IPS DF 19.7 (cell line): ENCODE measurements at regions not wholly inside any gene's neighbourhood (a gene's known extent, or its start where the extent isn't known, plus 50 kb on each side); places are given as distances from the start of the nearest gene placed in this dataset.

Experiments used
- DNase-seq: peaks from one replicate; pipeline ENCODE4 v3.0.0-alpha.2; 2013; ENCODE audit warnings: low read depth, low spot score

DNA sequence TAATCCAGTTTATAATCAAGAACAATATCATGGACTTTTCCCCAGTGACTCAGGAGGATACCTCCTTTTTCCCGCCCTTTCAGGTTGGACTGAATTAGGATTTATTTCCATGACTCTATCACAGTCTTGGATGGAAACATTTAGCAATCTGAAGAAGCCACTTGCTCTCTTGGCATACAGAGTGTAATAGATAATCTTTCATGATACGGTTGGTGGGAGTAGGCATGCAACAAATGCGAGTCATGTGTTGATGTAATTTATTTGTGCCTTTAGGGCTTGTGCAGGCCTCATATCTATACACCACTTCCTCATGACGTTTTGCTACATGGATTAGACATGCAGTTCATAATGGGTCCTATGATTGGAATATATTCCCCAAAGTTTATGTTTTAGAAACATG, 54.2 kb upstream of the MCTP2 start:
- DNase-seq, result no peak

DNA sequence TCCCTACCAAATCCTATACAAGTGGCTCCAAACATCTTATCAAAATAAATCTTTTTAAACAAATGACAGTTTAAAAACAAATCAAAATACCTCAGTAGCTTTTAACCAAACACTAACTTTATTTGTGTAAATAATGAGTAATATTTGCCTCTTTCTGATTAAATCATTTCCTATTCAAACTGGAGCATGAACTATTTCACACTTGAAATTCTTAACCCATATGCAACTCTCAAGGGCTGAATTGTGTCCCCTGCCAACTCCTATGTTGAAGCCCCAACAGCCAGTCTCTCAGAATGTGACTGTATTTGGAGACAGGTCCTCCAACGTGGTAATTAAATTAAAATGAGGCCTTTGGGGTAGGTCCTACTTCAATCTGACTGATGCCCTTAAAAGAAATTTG, 55.9 kb upstream of the MCTP2 start:
- DNase-seq, result no peak

DNA sequence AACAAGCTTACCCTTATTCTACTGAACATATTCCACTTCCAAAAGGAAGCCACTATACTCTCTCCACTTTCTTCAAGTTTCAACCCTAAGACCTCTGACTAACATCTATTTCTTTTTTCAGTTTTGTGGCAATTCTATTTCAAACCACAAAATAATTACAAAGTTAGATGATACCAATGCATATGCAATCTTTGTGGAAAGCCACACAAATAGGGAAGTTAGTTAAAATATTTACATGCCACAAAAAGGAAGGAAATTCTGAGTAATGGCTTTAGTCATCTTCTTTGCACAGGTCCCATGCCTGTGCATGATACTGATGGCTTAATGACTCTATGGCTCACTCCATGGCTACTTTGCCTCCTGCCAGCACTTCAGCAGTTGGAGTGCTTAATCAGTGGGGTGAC, 57.0 kb upstream of the MCTP2 start:
- DNase-seq, result no peak

DNA sequence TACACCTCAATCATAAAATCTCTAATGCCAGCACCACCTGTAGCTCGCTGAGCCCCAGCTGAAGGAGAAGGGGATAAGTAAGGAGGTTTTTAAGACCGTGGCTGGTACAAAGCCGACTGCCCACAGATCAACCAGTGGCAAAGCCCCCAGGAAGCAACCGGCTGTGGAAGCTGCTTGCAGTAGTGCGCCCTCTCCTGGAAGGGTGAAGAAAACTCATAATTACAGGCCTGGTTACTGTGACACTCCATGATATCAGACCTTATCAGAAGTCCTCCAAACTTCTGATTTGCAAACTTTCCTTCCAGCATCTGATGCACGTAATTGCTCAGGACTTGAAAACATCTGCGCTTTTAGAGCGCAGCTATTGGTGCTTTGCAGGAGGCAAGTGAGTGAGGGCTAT, 63.1 kb upstream of the MCTP2 start:
- DNase-seq, result no peak

DNA sequence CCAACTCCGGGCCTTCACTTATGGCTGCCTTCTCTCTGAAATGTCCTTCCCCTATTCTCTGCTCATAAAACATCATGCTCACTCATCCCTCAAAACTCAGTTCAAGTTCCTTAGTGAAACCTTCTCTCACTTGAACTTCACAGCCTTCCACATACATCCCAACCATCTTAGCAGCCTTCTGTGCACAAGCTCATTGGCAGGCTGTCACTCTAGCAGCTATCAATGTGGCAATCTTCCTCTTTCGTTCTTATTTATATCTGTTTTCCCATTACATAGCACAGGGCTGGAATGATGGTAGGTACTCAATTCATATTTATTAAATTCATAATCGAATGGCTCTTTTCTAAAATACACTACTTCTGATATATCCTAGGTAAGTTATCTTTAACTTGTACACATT, 66.4 kb upstream of the MCTP2 start:
- DNase-seq, result no peak

DNA sequence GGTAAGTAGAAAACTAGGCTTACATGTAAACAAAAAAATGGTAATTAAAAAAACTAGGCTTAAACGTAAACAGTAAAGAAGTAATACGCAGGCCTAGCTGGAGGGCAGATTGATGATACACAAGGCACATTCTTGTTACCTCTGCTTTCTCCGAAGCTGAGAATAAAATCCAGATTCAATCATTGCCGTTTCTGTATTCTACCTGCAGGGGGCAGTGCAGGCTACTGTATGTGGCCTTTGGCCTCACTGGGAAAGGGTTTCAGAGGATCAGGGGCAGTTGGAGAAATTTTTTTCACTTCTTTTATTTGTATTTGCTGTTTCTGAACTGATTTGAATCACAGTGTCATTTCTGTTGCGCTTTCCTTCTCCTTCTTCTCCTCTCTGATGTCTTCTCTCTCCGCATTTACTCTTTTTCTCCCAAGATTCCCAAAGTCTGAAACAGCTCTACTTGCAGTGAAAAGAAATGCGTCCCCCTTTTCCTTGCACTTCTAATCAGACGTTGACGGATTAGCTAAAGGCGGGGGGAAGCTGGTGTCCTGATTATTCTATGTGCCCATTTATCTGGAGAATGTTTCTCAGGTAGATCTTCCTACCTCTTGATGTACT, 67.1 kb upstream of the MCTP2 start:
- DNase-seq, result no peak

DNA sequence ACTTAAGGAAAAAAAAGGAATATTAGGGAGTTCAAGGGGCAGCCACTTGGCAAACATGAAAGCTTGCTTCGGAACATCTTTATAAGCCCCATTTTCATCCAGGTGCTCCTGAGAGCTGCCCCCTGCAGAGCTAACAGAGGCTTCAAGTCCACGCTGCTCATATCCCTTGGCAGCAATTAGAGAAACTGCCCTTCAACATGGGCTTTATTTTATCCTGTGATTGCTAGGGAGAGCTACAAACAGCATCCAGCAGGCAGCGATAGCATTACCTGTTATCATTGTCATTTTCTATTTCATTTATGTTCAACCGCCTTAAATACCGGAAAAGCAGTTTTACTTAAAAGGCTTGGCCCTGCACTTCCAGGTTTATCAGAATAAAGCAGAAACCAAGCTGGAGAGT, 68.4 kb upstream of the MCTP2 start:
- no peak for DNase-seq

DNA sequence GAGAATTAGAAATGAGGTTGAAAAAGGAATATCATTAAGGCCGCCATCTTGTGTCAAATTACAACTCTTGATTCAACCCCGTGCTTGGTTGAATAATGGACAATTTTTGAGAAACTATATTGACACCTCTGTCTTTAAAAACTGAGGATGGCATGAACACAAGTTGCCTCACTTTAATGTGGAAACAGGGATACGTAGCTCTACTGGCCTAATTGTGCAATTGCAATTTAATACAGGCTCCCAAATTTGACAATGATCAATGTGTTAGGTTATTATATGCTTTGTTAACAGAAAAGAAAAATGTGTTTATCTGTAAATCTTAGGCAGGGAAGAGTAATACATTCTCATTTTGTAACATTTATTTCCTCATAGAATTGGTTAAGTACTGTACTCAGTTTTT, 77.1 kb upstream of the MCTP2 start:
- no peak for DNase-seq

DNA sequence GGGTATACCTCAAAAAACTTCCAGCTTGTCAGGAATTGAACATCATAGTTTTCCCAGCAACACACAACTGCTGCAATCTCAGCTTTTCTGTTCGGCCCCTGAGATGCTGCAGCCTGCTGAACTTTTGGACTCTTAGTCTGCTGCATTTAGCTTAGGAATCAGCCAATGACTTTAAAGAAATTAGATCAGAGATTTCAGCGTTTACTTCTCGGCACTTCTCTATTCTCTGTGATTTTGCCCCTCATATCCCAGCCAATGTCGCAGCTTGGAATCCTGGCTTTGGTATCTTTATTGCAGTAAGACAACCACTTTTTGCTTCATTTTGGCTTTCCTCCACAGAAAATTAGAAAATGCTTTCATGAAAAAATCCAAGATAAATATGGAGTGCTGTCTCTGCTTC, 86.3 kb upstream of the MCTP2 start:
- DNase-seq, result no peak

DNA sequence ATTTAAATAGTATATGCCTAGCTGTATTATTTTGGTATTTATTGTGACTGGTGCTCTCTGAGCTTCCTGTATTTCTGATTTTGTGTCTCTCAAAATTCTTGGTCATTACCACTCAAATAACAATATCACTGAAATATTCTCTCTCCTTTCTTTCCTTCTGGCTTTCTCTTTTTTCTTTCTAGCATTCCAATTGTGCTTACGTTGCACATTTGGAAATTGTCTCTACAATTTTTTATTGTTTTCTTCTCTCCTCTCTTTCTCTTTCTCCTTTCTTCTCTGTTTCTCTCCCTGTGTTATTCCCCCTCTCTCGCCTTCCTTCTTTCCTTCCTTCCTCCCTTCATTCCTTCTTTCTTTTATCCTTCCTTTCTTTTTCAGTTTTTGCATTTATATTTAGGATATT, 89.6 kb upstream of the MCTP2 start:
- no peak for DNase-seq

DNA sequence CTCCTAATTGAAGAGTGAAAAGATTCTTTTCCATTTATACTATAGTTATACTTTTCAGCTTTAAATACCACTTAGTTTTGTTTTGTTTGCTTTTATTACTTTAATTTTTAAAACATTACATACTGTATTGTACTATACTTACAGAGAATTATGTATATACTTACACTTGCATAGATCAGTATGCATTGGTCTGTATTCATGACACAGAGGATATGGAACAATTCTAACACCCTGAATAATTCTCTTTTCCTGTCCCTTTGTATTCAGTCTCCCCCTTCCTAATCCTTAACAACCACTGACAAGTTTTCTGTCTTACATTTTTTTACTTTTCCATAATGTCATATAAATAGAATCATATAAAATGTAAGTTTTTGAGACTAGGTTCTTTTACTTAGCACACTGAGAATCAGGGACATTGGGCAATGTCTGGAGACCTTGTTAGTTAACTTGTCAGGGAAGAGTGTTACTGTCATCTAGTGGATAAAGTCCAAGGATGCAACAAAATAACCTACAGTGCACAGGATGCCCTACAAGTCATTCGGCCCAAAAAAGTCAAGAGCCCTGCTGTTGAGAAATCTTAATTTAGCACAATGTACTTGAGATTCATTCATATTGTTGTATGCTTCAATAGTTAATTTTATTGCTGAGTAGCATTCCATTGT, 95.7 kb upstream of the MCTP2 start:
- DNase-seq, result no peak

DNA sequence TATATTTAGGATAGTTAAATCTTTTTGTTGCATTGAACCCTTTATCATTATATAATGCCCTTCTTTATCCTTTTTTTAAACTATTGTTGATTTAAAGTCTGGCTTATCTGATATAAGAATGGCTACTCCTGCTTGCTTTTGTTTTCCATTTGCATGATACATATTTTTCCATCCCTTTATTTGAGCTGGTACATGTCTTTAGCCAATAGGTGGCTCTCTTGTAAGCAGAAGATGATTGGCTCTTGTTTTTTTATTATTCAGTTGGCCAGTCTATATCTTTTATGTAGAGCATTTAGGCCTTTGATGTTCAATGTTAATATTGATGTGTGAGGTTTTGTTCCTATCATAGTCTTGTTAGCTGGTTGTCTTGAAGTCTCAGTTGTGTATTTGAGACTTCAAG, 99.5 kb upstream of the MCTP2 start:
- no peak for DNase-seq

DNA sequence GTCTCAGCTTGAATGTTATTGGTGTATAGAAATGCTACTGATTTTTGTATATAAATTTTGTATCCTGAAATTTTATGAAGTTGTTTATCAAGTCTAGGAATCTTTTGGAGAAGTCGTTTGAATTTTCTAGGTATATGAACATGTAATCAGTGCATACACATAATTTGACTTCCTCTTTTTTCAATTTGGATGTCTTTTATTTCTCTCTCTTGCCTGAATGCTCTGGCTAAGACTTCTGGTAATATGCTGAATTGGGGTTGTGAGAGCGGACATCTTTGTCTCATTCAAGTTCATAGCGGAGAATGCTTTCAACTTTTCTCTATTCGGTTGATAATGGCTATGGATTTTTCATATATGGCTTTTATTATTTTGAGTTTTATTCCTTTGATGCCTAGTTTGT, 100.9 kb upstream of the MCTP2 start:
- DNase-seq, result no peak

DNA sequence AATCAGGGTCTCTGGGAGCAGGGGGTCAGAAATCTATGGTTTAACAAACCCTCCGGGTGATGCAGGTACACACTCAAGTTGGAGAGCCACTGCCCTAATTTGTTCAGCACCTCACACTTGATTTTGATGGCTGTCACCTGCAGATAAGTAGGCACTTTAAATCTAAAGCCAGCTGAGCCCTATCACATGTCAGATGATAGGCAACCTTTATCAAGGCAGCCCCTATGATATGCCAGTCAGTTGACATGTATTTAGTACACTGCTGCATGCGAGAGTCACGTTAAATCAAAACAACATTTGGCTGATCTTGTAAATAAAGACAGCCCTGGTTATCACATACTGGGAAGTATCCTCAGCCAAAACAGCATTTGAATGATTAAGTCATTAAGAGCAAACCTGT, 104.4 kb upstream of the MCTP2 start:
- no peak for DNase-seq

DNA sequence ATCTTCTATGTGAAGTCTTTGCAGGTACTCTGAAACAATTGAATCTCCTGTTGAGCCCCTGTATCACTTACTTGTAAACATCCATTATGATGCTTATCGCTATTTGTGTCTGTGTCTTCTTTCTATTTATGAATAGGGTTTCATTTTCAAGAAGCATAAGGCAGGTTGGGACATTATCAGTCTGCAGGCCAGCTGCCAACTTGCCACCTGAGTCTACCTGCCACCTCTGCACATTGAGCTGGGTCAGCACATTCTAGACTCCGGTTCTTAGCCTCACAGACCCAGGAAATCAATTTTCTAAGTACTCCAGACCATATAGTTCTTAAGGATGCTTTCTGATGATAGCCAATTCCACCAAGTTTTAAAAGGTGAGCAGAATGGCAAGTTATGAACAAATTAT, 105.7 kb upstream of the MCTP2 start:
- DNase-seq, result no peak

DNA sequence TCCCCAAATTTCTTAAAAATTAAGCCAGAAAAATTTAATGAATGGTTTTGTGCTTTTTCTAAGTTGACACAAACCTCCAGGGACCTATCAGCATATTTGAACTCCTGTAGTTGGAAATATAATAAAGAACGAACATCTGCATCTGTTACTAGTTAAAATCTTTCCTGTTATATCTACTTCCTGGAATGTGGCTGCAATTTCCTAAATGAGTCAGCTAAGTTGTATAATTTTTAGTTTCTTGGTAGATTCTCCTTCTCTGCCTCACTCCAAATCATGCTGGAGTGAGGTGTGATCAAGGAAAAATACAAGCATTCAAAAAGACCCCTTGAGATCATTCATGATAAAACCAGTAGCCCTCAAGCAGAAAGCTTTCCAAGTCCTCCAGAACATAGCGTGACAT, 106.2 kb upstream of the MCTP2 start:
- no peak for DNase-seq

DNA sequence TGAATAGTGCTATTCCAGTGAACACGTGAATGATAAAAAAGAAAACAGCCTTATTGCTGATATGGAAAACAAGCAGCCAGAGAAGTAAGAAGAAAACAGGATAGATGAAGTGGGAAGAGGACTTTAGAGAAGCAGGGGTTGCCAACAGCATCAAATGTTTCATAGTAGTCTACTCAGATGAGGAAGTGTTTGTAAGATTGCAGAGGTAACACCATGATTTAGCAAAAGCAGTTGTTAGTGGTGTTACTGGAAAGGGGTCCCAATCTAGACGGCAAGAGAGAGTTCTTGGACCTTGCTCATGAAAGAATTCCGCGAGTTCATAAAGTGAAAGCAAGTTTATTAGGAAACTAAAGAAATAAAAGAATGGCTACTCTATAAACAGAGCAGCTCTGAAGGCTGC, 108.8 kb upstream of the MCTP2 start:
- no peak for DNase-seq

DNA sequence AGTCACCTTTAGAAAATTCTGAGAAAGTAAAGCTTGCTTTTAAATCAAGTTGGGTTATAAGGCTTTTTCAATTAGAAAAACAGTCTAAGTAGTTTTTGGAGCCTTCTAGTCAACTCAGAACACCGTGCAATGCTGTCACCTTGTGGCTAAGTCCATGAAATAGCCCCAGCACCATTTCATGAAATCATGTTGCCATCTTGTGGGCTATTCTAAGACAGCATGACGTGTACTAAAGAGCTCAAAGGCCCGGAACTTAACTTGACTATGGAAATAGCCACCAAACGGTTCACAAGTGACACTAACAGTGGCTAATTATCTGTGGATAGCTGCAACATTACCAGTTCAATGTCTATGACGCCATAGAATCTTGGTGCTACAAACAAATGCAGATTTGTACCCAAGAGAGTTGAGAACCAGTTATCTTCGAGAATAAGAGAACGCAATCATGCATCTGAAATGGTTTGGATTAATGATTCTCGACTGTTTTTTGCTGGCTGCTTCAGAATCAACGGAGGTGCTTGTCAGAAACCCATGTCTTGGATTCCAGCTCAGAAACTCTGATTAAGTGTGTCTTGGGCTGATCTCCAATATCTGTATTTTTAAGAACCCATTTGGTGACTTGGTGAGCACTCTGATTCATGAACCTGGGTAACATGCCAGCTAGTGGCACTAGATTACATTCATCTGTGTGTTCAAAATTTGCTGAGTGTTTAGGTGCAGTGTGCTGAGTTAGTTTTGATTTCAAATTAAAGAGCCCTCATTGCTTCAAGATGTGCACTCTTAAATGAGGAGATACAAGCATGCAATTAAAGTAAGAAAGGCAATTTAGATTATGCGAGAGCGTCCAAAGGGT, 111.2 kb upstream of the MCTP2 start:
- peak; percentile 68 for DNase-seq

DNA sequence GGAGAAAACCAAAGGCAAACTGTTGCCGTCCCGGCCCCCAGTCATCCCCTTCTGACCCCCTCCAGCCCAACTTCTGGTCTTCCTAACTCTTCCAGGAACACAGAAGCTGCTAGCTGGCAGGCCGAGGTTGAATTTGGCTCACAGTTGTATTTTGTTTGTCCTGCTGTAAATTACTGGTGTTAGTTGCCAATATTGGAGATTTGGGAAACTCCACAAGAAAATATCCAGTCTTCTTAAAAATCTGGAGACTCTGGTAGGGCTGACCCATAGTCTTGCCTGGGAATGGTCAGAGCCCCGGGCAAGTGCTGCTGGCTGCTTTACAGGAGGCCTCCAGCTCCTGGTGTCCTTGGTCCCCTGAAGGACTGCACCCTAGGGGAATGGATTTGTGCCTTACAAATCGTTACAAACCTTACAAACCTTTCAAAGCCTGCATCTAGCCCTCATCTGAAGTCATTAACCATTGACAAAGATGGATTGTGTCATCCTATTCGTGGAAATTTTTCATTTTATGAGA, 112.0 kb upstream of the MCTP2 start:
- DNase-seq, result no peak

DNA sequence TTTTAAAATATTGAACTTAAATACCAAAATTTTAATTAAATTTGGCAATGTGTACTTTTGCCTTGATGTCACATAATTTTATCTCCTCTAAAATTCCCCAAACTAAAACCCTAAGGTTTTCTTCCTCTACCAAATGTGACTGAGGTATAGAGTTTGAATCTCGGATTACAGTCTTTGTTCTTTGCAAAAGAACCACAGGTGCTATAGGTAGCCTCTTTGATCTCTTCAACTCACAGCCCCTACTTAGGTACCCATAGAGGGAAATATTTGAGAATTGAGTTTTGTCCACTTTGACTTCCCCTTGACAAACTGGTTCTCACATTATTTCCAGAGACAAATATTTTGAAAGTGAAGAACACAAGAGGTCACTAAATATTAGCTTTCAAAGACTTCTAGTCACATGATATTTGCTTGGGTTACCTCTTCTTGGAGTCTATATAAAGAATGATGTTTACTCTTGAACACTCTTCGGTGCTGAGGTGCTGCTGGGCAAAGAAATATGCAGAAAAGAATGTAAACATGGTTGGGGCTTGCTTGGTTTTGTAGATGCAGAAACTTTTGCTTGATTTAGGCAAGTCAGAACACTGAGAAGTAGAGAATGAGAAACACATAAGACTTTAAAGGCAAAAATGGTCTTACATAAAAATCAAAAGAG, 120.8 kb upstream of the MCTP2 start:
- DNase-seq, result no peak

DNA sequence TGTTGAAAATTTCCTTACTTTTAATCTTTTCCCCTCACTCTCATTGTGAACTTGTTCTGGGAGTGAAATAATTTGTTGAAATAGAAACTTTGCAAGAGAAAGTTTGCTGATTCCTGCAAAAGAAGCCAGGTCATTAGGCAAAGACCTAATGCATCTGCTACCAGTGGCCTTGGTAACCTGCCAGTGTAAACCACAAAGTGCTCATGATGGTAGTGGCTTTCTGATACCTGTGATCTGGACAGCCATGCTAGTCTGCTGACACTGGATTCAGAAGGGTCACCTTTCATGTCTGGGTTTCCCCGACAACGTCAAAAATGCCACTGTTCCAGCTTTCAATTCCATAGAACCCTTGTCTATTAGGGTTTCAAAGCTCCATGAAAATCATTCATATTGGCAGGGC, 123.7 kb upstream of the MCTP2 start:
- no peak for DNase-seq

DNA sequence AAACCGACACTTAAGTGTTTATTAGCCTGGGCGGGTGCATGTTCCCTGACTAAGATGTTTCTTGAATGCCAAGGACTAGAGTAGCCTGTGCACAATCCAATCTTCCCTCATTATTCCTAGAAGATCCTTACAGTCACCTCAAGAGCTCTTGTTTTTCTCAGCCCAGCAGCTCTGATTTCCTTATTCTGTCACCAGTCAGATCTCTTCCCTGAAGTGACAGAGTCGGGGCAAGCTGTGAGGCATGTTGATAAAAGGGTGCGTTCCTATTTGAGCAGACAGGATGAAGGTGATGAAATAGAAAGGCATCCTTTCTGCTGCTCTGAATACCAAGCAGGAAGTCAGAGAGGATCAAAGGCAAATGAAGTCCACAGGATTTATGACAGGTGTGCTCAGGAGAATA, 125.6 kb upstream of the MCTP2 start:
- DNase-seq, result no peak
